Coronary artery (tissue), 2 donors: ENCODE measurements at regions not wholly inside any gene's neighbourhood (a gene's known extent, or its start where the extent isn't known, plus 50 kb on each side); places are given as distances from the start of the nearest gene placed in this dataset.

Experiments used
- DNase-seq: peaks from one replicate; pipeline ENCODE4 v3.0.0-alpha.2; 2017; ENCODE audit warnings: low spot score
- H3K27ac ChIP-seq, 2 donors: fragments of 200-600 bp; sonication (generic); one replicate each; pipeline ENCODE4 v1.5.1; 2016 to 2019
- H3K4me3 ChIP-seq: fragments of 200-600 bp; sonication (generic); 2 replicates; pipeline ENCODE4 v1.5.1; 2016; ENCODE audit warnings: mild to moderate bottlenecking, moderate library complexity
- CTCF ChIP-seq: fragments of 200-600 bp; sonication (generic); IDR thresholded peaks from one replicate; pipeline ENCODE4 v1.5.1; 2019; ENCODE audit warnings: antibody characterized with exemption

DNA sequence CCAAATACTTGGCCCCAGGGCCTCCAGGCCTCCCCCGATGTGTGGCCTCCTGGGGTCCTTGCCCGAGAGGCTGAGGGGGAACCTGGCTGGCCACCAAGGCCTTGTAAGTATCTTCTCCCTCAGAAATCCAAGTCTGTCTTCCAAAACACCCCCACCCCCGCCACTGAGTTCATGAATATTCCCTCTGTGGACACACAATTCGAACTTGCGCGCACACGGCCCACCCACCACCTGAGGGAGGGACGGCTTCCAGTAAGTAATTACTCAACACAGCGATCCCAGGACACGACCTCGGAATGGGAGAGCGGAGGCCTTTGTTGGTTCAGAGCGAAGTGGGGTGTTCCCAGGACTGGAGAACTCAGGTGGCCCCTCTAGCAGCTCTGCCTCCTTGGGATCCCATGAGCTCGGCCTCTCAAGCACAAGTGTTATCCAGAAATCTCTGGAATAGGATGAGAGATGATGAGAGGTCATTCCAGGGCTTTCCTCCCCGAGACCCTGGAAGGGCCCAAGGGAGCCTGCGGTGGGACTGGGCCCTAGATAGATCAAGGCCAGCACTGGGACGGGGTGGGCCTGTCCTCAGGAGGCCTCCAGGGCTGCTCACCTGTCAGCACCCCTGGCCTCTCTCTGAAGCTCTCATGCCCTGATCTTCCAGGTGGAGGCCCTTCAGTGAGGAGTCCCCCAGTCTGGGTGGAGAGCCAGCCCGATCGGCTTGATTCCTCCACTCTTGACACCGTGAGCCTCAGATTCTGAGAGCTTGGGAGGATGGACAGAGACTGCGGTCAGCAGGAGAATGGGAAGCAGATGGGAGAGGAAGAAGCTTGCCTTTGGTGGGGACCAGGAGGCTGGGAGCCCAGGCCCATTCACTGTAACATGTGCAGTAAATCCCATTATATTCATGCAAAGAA lies 219.0 kb upstream of the RTL1 start:
- DNase-seq: peak; percentile 59

DNA sequence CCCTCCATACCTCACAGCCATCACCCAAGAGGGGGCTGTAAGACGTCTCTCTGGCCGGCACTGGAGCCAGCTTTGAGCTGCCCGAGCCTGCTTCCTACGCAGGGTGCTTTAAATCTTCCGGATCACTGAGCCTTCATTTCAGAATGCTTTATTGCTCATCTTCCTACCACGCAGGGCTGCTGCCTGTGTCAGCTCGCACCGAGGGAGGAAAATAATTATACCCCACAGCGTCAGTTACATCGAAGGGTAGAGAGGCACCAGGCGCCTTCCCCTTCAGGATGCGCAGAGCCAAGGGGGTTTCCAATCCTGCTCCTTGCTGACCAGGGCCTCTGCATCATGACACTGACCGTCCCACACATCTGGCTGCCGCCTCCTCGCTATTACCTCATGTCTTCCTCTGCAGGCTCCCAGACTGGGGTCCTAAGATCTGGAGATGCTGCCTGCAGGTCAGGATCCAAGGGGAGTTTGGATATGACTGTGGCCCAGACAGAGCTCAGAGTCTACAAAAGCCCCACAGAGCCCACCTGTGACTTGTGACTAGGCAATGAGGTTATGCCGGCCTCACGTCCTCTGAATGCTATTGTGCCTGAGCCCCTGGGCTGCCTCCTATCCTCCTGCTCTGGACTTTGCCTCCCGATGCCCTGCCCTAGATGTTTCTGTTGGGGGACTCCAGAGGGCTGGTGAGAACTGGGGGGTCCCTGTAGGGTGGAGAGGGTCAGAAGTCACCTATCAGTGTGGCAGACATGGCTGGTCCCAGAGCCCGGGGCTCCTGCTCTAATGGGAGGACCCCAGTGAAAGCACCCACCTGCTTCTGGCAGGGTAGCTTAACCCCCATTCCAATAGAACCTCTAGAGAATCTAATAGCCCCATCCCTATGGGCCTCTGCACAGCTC lies 220.3 kb upstream of the RTL1 start:
- TF ChIP-seq CTCF: no peak
- peak; percentile 63 for DNase-seq
- Histone ChIP-seq H3K27ac (no peak overlapping the region), H3K4me3 (no peak overlapping the region)

More for the DNA sequence above, 219.0 kb upstream of the RTL1 start:
- TF ChIP-seq CTCF: no peak
- H3K27ac ChIP-seq: no peak overlapping the region
- no peak overlapping the region for H3K4me3 ChIP-seq

DNA sequence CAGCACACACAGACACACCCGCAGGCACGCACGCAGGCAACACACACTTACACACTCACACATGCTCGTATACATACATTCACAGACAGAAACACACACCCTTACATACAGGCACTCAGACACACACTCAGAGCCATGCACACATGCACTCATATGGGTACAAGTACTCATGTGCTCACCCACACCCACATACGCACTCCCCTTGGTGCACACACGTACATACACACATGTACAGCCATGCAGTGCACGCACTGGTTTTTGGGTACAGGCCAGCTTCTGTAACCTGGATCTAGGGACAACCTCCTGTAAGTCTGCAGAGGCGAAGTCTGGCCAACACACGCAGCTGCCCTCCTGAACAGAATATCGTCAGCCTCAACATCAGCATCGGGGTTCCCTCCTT lies 221.3 kb upstream of the RTL1 start:
- no peak overlapping the region for H3K27ac ChIP-seq

GRCh38 chr14:101125313-101125712 lies 221.8 kb upstream of the RTL1 start:
- DNase-seq: no peak
- no peak for TF ChIP-seq CTCF

More for the DNA sequence above, 221.3 kb upstream of the RTL1 start:
- no peak for DNase-seq
- H3K4me3 ChIP-seq: no peak overlapping the region
- TF ChIP-seq CTCF: no peak

DNA sequence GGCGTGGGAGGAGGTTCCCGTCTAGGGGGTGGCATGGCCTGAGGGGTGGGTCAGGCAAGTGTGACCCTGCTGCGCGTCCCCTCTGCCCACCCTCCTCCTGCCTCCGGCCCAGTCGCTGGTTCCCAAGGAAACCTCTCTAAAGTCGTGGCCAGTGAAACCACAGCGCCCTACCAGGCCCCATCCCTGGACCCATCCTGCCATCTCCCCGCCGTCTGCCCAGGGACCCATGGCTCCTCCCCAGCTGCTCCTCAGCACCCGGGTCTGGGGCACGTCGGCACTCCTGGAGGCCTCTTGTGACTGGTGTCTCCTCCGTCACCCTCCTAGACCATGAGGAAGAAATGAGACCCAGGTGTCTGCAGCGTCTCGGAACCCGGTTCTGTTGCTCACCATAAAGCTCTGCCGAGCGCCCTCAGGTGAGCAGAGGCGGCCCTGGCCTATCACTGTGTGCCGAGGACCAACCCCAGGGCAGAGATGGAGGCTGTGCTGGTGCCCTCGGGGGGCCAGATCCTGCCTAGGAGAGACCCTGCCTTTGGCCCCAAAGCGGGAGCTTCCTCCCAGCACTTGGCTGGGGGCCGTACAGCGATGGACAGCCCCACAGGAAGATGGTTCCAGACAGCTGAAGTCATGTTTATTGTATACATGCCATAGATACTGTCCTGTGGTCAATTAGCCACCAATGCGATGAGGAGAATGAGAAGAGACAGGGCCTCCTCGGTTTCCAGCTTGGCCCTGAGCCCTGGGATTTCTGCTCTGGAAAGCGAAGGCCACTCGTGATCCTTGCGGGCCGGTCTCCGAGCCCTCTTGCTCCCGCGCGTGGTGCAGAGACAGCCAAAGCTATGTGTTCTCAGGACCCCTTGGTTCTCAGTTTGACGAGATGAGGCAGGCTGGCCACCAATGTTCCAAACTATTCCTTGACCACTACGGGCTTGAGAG lies 222.5 kb upstream of the RTL1 start:
- TF ChIP-seq CTCF: no peak
- no peak overlapping the region for H3K4me3 ChIP-seq
- DNase-seq: peak; percentile 59
- no peak overlapping the region for H3K27ac ChIP-seq

More at GRCh38 chr14:101125313-101125712, 221.8 kb upstream of the RTL1 start:
- Histone ChIP-seq H3K4me3 (no peak overlapping the region), H3K27ac (no peak overlapping the region)

DNA sequence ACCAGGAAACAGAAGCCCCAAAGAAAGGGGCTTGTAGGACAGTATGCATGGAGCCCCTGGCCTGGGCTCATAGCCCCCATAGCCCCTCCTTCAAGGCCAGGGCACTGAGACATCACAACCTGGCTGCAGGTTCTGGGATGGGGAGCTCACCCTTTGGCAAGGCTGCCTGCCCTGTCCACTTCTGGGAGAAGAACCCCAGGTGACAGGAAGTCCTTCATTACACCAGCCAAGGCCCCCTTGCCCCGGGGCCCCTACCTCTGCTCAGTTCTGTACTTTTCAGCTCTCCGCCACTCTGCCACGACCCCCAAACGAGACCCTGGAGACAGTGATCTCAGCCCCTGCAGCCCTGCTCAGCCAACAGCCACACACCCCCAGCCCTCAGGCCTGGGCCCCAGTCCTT lies 223.2 kb upstream of the RTL1 start:
- H3K27ac ChIP-seq: no peak overlapping the region
- H3K4me3 ChIP-seq: no peak overlapping the region
- peak; percentile 57 for DNase-seq
- TF ChIP-seq CTCF: no peak
